HG02840 (cell line): ENCODE measurements at regions not wholly inside any gene's neighbourhood (a gene's known extent, or its start where the extent isn't known, plus 50 kb on each side); places are given as distances from the start of the nearest gene placed in this dataset.

ENCODE experiments used
- ATAC-seq: cut with Tn5 transposase; IDR thresholded peaks from one replicate; pipeline ENCODE4 v1.9.1; 2021; ENCODE audit warnings: mild to moderate bottlenecking, moderate library complexity, moderate number of reproducible peaks; ENCODE audit not compliant: unreplicated experiment, low FRiP score

- ATAC-seq, result no peak
Observed at GRCh38 chr6:146865756-146866379, 267.1 kb downstream of the ADGB start.

GRCh38 chr6:146866731-146867414 is 268.1 kb downstream of the ADGB start:
- ATAC-seq, result no peak

- no peak for ATAC-seq
Observed at GRCh38 chr6:146868671-146869209, 270.0 kb downstream of the ADGB start.

GRCh38 chr6:146870760-146871159 is 272.0 kb downstream of the ADGB start:
- ATAC-seq, result no peak

GRCh38 chr6:146871611-146872425 is 273.0 kb downstream of the ADGB start:
- no peak for ATAC-seq

DNA sequence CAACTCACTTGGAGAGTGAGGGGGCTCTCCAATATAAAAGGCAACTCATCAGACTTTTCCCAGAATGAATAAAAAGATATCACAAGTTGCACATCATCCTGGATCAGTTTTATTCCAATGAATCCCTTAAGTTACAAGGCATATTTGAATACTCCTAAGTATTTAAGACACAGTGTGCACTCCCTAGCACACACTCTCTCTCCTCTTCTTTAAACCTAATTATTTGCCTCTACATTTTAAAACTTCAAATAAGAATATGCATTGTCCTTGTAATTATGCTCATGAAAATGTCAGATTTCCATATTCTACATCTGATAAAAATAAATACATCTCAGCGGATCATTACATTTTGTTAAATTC is 273.6 kb downstream of the ADGB start:
- no peak for ATAC-seq

DNA sequence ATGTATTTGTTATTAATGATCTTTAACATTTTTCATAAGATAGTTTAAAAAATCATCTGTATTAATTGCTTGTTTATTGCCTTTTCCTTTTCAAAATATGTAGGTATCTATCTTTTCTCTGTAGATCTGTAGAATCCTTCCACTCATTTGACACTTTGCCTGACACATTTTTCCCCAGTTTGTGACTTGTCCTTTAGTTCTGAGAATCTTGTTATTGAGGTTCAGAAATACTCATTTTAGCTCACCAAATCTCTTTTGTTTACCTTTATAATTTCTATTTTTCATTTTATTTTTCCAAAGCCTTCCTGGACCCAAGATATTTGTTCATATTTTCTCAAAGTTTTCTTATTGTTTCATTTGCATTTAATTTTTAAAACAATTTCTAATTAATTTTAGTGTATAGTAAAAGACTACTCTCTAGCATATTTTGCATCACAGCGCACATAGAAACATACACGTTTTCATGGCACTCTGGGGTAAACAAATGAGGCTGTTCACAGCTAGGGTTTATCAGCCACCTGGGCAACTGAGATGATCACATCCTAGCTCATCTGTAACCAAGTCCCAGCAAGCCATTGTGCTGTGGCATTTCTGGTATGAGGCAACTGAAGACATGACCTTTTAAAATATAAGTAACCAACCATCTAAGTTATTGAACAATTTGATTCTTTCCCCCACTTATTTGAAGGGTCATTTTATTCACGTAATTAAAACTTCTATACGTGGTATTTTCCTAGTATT is 275.7 kb downstream of the ADGB start:
- no peak for ATAC-seq

- no peak for ATAC-seq
Observed at GRCh38 chr6:146875927-146876270, 277.1 kb downstream of the ADGB start.

GRCh38 chr6:146876271-146877151 is 277.7 kb downstream of the ADGB start:
- no peak for ATAC-seq

GRCh38 chr6:146878168-146878951 is 279.6 kb downstream of the ADGB start:
- ATAC-seq, result no peak

DNA sequence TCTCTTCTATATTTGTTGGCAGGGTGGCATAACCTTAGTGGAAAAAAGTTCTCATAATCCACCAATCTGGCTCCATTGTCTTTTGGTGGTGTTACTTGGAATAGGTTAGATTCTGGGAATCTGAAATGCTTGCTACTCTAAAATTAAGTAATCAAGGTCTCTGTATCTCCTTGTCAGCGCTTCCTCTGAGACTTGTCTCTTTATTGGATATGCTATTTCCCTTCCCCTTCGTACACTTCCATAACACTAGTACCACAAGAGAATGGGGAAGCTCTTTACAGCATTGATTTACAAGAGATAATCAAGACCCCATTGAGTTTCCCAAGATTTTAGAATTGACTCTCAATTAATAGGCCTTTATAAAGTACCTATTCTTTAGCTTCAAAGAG is 280.2 kb downstream of the ADGB start:
- no peak for ATAC-seq

GRCh38 chr6:146879406-146880117 is 280.8 kb downstream of the ADGB start:
- no peak for ATAC-seq

- no peak for ATAC-seq
Observed at GRCh38 chr6:146881228-146882181, 282.7 kb downstream of the ADGB start.

GRCh38 chr6:146883640-146884531 is 285.1 kb downstream of the ADGB start:
- no peak for ATAC-seq

- ATAC-seq, result peak; percentile 56
Observed at GRCh38 chr6:146884728-146885127, 286.0 kb downstream of the ADGB start.

DNA sequence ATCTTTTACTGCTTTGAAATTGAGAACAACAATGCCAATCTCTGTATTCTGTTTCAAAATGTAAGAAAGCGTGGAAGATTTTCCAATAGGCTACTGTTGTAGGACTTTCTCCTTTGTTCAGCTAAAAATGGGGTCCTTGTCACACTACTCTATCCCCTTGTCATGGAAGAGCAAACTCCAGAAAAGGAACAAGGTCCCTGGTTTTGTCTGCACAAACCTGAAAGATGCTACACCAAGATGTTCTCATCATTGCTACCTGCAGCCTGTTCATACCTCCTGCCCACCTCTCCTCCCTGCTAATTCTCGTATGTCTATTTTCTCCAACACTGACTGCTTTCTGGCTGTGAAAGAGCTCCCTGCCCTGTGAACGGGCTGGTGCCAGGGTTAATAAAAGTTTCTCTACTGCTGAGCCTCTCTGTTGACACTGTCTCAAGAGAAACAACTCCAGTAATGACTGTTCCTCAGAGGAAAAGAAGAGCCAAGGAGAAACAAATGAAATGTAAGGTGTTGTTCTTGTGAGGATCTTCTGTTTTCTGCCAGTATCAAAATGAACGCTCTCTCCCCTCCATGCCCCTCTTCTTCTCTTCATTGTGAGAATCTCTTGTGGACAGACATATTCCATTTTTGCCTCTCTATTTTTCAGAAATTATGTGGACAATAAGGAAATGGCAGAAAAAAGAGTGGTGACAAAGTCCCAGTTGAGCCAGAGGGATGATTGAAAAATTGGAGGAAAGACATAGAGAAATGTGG is 287.1 kb downstream of the ADGB start:
- no peak for ATAC-seq
